Activated CD4-positive, alpha-beta T cell treated with anti-CD3 and anti-CD28 coated beads, Interleukin-2, amount 10 ng/mL, durations not matched to agents 24 days and 14 days (primary cell): ENCODE measurements at regions not wholly inside any gene's neighbourhood (a gene's known extent, or its start where the extent isn't known, plus 50 kb on each side); places are given as distances from the start of the nearest gene placed in this dataset.
"Not testable (repeated sequence)": the region's sequence is repeated elsewhere in the genome, so short reads cannot be mapped to it uniquely, and the experiment has no call there.

Experiments used
- DNase-seq: peaks from one replicate; pipeline ENCODE4 v3.0.0; 2022
- H3K27ac Mint-ChIP-seq: one replicate; pipeline ENCODE4 v1.8.0; 2022; ENCODE audit warnings: mild to moderate bottlenecking, mixed read lengths
- H3K27me3 Mint-ChIP-seq: one replicate; pipeline ENCODE4 v1.8.0; 2022; ENCODE audit warnings: mixed read lengths
- H3K36me3 Mint-ChIP-seq: one replicate; pipeline ENCODE4 v1.8.0; 2022; ENCODE audit warnings: low read depth, mild to moderate bottlenecking, mixed read lengths
- H3K4me1 Mint-ChIP-seq: one replicate; pipeline ENCODE4 v1.8.0; 2021; ENCODE audit warnings: mixed read lengths
- H3K4me3 Mint-ChIP-seq: one replicate; pipeline ENCODE4 v1.8.0; 2022; ENCODE audit warnings: mild to moderate bottlenecking, moderate library complexity, mixed read lengths
- H3K9me3 Mint-ChIP-seq: one replicate; pipeline ENCODE4 v1.8.0; 2021; ENCODE audit warnings: mixed read lengths
- intact Hi-C: fragments of 100-400 bp; cut with micrococcal nuclease; formaldehyde crosslinking; loops from one replicate; pipeline ENCODE4 v1.15.1; 2023

- Mint-ChIP-seq H3K27ac (no peak overlapping the region), H3K36me3 (no peaks in the 10 kb centered on the region), H3K4me3 (no peak overlapping the region), H3K9me3 (no peaks in the 10 kb centered on the region), H3K27me3 (no peaks in the 10 kb centered on the region), H3K4me1 (no peaks in the 10 kb centered on the region)
- intact Hi-C loops = no loop called here
- no peak for DNase-seq
These were observed 258.1 kb upstream of the EPHA7 start for GRCh38 chr6:93677264-93677965.

- no peak overlapping the region for H3K27ac Mint-ChIP-seq
- intact Hi-C loops = no loop called here
- H3K36me3 Mint-ChIP-seq = no peaks in the 10 kb centered on the region
- no peak overlapping the region for H3K4me3 Mint-ChIP-seq
- DNase-seq = no peak
- no peaks in the 10 kb centered on the region for H3K4me1 Mint-ChIP-seq
- H3K9me3 Mint-ChIP-seq = no peaks in the 10 kb centered on the region
- H3K27me3 Mint-ChIP-seq = no peaks in the 10 kb centered on the region
These were observed 257.2 kb upstream of the EPHA7 start for GRCh38 chr6:93676581-93676980.

GRCh38 chr6:93675856-93676417, 256.6 kb upstream of the EPHA7 start:
- no peak overlapping the region for H3K4me3 Mint-ChIP-seq
- no peaks in the 10 kb centered on the region for H3K4me1 Mint-ChIP-seq
- no peaks in the 10 kb centered on the region for H3K27me3 Mint-ChIP-seq
- no peaks in the 10 kb centered on the region for H3K9me3 Mint-ChIP-seq
- no peak for DNase-seq
- no peak overlapping the region for H3K27ac Mint-ChIP-seq
- intact Hi-C loops = no loop called here
- H3K36me3 Mint-ChIP-seq = no peaks in the 10 kb centered on the region

DNA sequence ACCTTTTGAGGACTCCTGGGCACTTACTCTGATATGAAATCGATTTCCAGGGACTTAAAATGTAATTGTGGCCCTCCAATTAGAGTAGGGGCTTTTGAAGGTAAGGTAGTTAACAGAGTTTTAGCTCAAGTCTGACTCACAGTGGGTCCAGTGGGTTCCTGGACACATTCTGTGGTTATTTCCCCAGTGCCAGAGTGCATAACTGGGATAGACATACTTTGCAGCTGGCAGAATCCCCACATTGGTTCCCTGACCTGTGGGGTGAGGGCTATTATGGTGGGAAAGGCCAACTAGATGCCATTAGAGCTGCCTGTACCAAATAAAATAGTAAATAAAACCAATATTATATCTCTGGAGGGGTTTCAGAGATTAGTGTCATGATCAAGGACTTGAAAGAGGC, 243.8 kb upstream of the EPHA7 start:
- Mint-ChIP-seq H3K9me3 (peaks cover 8% of the 10 kb centered on the region), H3K4me1 (no peaks in the 10 kb centered on the region), H3K36me3 (no peaks in the 10 kb centered on the region), H3K4me3 (no peak overlapping the region), H3K27ac (no peak overlapping the region), H3K27me3 (no peaks in the 10 kb centered on the region)
- DNase-seq = no peak
- intact Hi-C loops = no loop called here

DNA sequence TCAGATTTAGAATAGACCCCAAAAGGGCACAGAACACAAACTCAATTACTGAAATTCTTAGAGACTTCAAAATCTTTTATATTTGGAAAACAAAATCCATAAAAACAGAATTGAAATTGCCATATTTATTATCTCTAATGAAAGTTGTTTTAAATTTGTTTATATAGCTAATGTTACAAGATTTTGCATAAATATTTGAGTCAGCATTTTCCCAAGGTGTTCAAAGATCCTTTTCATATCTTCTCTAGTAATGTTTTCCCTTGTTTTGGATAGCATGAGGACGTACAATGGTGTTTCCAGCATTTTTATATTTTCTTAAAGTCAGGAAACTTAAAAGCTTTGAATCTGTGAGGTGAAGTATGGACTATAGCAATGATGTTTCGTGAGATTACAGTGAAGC, 235.2 kb upstream of the EPHA7 start:
- Mint-ChIP-seq H3K36me3 (no peaks in the 10 kb centered on the region), H3K4me3 (no peak overlapping the region), H3K4me1 (no peaks in the 10 kb centered on the region), H3K27ac (no peak overlapping the region), H3K9me3 (peaks cover 4% of the 10 kb centered on the region), H3K27me3 (no peaks in the 10 kb centered on the region)
- intact Hi-C loops = no loop called here
- DNase-seq = no peak

GRCh38 chr6:93644611-93645010, 225.3 kb upstream of the EPHA7 start:
- H3K36me3 Mint-ChIP-seq = no peaks in the 10 kb centered on the region
- H3K27me3 Mint-ChIP-seq = no peaks in the 10 kb centered on the region
- no peak overlapping the region for H3K27ac Mint-ChIP-seq
- DNase-seq = no peak
- intact Hi-C loops = no loop called here
- H3K4me1 Mint-ChIP-seq = no peaks in the 10 kb centered on the region
- H3K4me3 Mint-ChIP-seq = no peak overlapping the region
- no peaks in the 10 kb centered on the region for H3K9me3 Mint-ChIP-seq

GRCh38 chr6:93639126-93639525, 219.8 kb upstream of the EPHA7 start:
- H3K4me3 Mint-ChIP-seq = no peak overlapping the region
- no peaks in the 10 kb centered on the region for H3K36me3 Mint-ChIP-seq
- intact Hi-C loops = no loop called here
- DNase-seq = no peak
- H3K27ac Mint-ChIP-seq = no peak overlapping the region
- no peaks in the 10 kb centered on the region for H3K9me3 Mint-ChIP-seq
- no peaks in the 10 kb centered on the region for H3K27me3 Mint-ChIP-seq
- no peaks in the 10 kb centered on the region for H3K4me1 Mint-ChIP-seq

- H3K4me3 Mint-ChIP-seq, H3K36me3 Mint-ChIP-seq, H3K9me3 Mint-ChIP-seq, DNase-seq, H3K27ac Mint-ChIP-seq, H3K4me1 Mint-ChIP-seq, H3K27me3 Mint-ChIP-seq, intact Hi-C loops: not testable (repeated sequence)
These were observed 217.8 kb upstream of the EPHA7 start for GRCh38 chr6:93636987-93637664.

- Mint-ChIP-seq H3K36me3 (no peaks in the 10 kb centered on the region), H3K27me3 (no peaks in the 10 kb centered on the region), H3K4me3 (no peak overlapping the region), H3K4me1 (no peaks in the 10 kb centered on the region), H3K27ac (no peak overlapping the region), H3K9me3 (no peaks in the 10 kb centered on the region)
- no peak for DNase-seq
- intact Hi-C loops = no loop called here
These were observed 205.0 kb upstream of the EPHA7 start for GRCh38 chr6:93624408-93624807.

DNA sequence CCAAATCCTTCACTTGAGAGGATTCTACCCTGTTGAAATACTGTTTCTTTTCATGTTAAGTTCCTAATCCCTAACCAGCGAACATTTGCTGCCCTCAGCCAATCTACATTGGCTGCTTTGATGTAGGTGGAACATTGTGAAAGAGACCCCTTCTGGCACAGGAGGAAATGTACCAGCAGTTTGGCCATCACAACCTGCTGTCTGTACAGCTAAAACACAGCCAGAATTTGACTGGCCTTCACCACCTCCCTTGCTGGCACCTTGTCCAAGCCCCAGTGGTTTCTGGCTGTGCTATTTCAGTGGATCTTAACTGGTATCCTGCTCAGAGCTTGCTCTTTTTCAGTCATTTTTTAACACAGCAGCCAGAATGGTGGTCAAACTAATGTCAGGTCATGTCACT, 202.1 kb upstream of the EPHA7 start:
- peaks cover 4% of the 10 kb centered on the region for H3K9me3 Mint-ChIP-seq
- no peaks in the 10 kb centered on the region for H3K27me3 Mint-ChIP-seq
- no peak for DNase-seq
- H3K36me3 Mint-ChIP-seq = no peaks in the 10 kb centered on the region
- no peak overlapping the region for H3K27ac Mint-ChIP-seq
- no peaks in the 10 kb centered on the region for H3K4me1 Mint-ChIP-seq
- no peak overlapping the region for H3K4me3 Mint-ChIP-seq
- intact Hi-C loops = no loop called here

DNA sequence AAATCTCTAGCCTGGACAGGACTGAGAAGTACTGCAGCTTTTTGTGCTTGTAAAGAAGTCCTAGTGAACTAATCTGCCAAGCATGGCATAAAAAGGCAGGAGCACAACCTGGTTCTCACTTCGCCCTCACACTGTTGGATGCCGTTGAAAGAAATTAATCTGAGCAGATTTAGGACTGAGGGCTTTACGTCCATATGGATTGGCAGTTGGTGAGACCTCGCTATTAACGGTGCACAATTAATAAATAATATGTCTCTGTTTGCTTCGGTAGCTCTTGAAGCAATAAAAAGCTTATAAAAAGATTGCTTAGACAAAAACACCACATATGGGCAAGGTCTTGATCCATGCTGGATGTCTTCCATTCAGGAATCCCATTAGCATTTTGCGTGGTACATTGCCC, 185.6 kb upstream of the EPHA7 start:
- DNase-seq = no peak
- no peaks in the 10 kb centered on the region for H3K9me3 Mint-ChIP-seq
- no peaks in the 10 kb centered on the region for H3K4me1 Mint-ChIP-seq
- no peaks in the 10 kb centered on the region for H3K36me3 Mint-ChIP-seq
- no peak overlapping the region for H3K4me3 Mint-ChIP-seq
- intact Hi-C loops = no loop called here
- H3K27me3 Mint-ChIP-seq = no peaks in the 10 kb centered on the region
- H3K27ac Mint-ChIP-seq = no peak overlapping the region

- Mint-ChIP-seq H3K4me3 (no peak overlapping the region), H3K36me3 (no peaks in the 10 kb centered on the region), H3K9me3 (no peaks in the 10 kb centered on the region), H3K27ac (no peak overlapping the region), H3K27me3 (no peaks in the 10 kb centered on the region), H3K4me1 (no peaks in the 10 kb centered on the region)
- intact Hi-C loops = no loop called here
- DNase-seq = no peak
These were observed 173.1 kb upstream of the EPHA7 start for GRCh38 chr6:93592417-93592816.

DNA sequence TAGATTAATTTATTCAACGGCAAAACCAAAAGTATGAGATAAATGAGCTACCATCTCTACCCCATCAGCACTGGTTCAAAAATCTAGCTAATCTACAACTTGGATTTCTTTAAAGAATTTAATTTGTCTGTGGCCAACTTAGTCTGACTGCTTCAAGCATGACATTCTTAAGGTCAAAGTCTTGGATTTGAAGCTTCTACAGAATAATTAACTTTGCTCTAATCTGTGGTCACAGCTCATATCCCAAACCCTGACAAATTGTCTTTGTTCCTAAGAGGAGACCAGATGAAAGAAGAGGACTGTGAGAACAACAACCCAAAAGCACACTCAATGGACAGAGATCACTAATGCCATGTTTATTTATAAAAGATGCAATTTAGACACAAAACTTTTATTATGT, 166.9 kb upstream of the EPHA7 start:
- Mint-ChIP-seq H3K9me3 (no peaks in the 10 kb centered on the region), H3K27me3 (no peaks in the 10 kb centered on the region), H3K4me1 (no peaks in the 10 kb centered on the region), H3K27ac (no peak overlapping the region), H3K4me3 (no peak overlapping the region), H3K36me3 (no peaks in the 10 kb centered on the region)
- DNase-seq = no peak
- intact Hi-C loops = no loop called here

DNA sequence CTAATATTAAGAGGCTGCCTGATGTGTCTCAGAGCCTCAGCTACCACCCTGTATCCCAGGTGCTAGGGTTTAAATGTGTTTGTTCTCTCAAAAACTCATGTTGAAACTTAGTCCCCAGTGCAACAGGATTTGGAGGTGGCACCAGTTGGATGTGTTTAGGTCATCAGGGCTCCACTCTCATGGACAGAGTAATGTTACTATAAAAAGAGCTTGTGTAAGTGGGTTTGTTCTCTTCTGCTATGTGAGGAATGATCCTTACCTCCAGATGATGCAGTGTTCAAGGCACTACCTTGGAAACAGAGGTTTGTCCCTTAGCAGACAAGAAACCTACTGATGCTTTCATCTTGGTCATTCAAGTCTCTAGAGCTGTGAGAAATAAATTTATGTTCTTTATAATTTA, 164.9 kb upstream of the EPHA7 start:
- intact Hi-C loops = no loop called here
- DNase-seq = no peak
- Mint-ChIP-seq H3K9me3 (no peaks in the 10 kb centered on the region), H3K4me1 (no peaks in the 10 kb centered on the region), H3K4me3 (no peak overlapping the region), H3K27me3 (no peaks in the 10 kb centered on the region), H3K27ac (no peak overlapping the region), H3K36me3 (no peaks in the 10 kb centered on the region)

- no peaks in the 10 kb centered on the region for H3K36me3 Mint-ChIP-seq
- H3K27me3 Mint-ChIP-seq = no peaks in the 10 kb centered on the region
- H3K4me3 Mint-ChIP-seq = no peak overlapping the region
- no peak overlapping the region for H3K27ac Mint-ChIP-seq
- DNase-seq = no peak
- H3K9me3 Mint-ChIP-seq = no peaks in the 10 kb centered on the region
- intact Hi-C loops = no loop called here
- H3K4me1 Mint-ChIP-seq = no peaks in the 10 kb centered on the region
These were observed 162.0 kb upstream of the EPHA7 start for GRCh38 chr6:93581371-93581770.
